ENCODE measurements at regions not wholly inside any gene's neighbourhood (a gene's known extent, or its start where the extent isn't known, plus 50 kb on each side); places are given as distances from the start of the nearest gene placed in this dataset.
"Not testable (repeated sequence)": the region's sequence is repeated elsewhere in the genome, so short reads cannot be mapped to it uniquely, and the experiment has no call there.

- Histone ChIP-seq H3K27ac (peak overlapping the region in 2 of 21 experiments; percentile 5 to 49), H3K4me3 (no peak overlapping the region)
These were observed 416.1 kb downstream of the BCKDHB start for GRCh38 chr6:80522576-80522975.

- H3K4me3 ChIP-seq, result no peak overlapping the region
- no peak overlapping the region for H3K27ac ChIP-seq
These were observed 413.5 kb downstream of the BCKDHB start for GRCh38 chr6:80519811-80520594.

- no peak overlapping the region for H3K27ac ChIP-seq
- no peak overlapping the region for H3K4me3 ChIP-seq
These were observed 411.1 kb downstream of the BCKDHB start for GRCh38 chr6:80517525-80517924.

- not testable (repeated sequence) for H3K27ac ChIP-seq, H3K4me3 ChIP-seq
These were observed 404.1 kb downstream of the BCKDHB start for GRCh38 chr6:80510521-80510920.

GRCh38 chr6:80508885-80509630 lies 402.6 kb downstream of the BCKDHB start:
- no peak overlapping the region for H3K4me3 ChIP-seq

GRCh38 chr6:80504882-80505281 lies 398.4 kb downstream of the BCKDHB start:
- Histone ChIP-seq H3K27ac (no peak overlapping the region), H3K4me3 (no peak overlapping the region)

More at GRCh38 chr6:80508885-80509630, 402.6 kb downstream of the BCKDHB start:
- no peak overlapping the region for H3K27ac ChIP-seq

- Histone ChIP-seq H3K27ac (no peak overlapping the region), H3K4me3 (no peak overlapping the region)
These were observed 397.2 kb downstream of the BCKDHB start for GRCh38 chr6:80503660-80504059.

- Histone ChIP-seq H3K27ac (no peak overlapping the region), H3K4me3 (no peak overlapping the region)
These were observed 396.4 kb downstream of the BCKDHB start for GRCh38 chr6:80502871-80503270.

GRCh38 chr6:80501636-80502035 lies 395.2 kb downstream of the BCKDHB start:
- Histone ChIP-seq H3K27ac (no peak overlapping the region), H3K4me3 (no peak overlapping the region)

GRCh38 chr6:80497696-80498486 lies 391.4 kb downstream of the BCKDHB start:
- H3K27ac ChIP-seq, result not testable (repeated sequence)
- H3K4me3 ChIP-seq, result peak overlapping the region in 1 of 7 experiments; percentile 6

- H3K27ac ChIP-seq, result no peak overlapping the region
- H3K4me3 ChIP-seq, result no peak overlapping the region
These were observed 383.6 kb downstream of the BCKDHB start for GRCh38 chr6:80489911-80490635.

GRCh38 chr6:80488190-80488589 lies 381.7 kb downstream of the BCKDHB start:
- Histone ChIP-seq H3K4me3 (no peak overlapping the region), H3K27ac (no peak overlapping the region)

- not testable (repeated sequence) for H3K27ac ChIP-seq, H3K4me3 ChIP-seq
These were observed 379.0 kb downstream of the BCKDHB start for GRCh38 chr6:80485494-80485893.

GRCh38 chr6:80482056-80482455 lies 375.6 kb downstream of the BCKDHB start:
- no peak overlapping the region for H3K27ac ChIP-seq
- no peak overlapping the region for H3K4me3 ChIP-seq

- no peak overlapping the region for H3K27ac ChIP-seq
- no peak overlapping the region for H3K4me3 ChIP-seq
These were observed 374.1 kb downstream of the BCKDHB start for GRCh38 chr6:80480421-80481157.

GRCh38 chr6:80478030-80478429 lies 371.6 kb downstream of the BCKDHB start:
- H3K27ac ChIP-seq, result no peak overlapping the region
- H3K4me3 ChIP-seq, result no peak overlapping the region

GRCh38 chr6:80477591-80477990 lies 371.1 kb downstream of the BCKDHB start:
- H3K4me3 ChIP-seq, result no peak overlapping the region
- H3K27ac ChIP-seq, result no peak overlapping the region

- Histone ChIP-seq H3K27ac (no peak overlapping the region), H3K4me3 (no peak overlapping the region)
These were observed 365.8 kb downstream of the BCKDHB start for GRCh38 chr6:80472271-80472670.

- Histone ChIP-seq H3K4me3 (no peak overlapping the region), H3K27ac (no peak overlapping the region)
These were observed 363.5 kb downstream of the BCKDHB start for GRCh38 chr6:80469977-80470376.

Data from skin epidermis (tissue), 12 donors.